GM21717 (cell line): ENCODE measurements at regions not wholly inside any gene's neighbourhood (a gene's known extent, or its start where the extent isn't known, plus 50 kb on each side); places are given as distances from the start of the nearest gene placed in this dataset.

Experiments used
- ATAC-seq: cut with Tn5 transposase; IDR thresholded peaks from one replicate; pipeline ENCODE4 v1.9.1; 2021; ENCODE audit warnings: mild to moderate bottlenecking, moderate library complexity; ENCODE audit not compliant: unreplicated experiment

- no peak for ATAC-seq
These were observed 106.7 kb upstream of the TTC29 start for GRCh38 chr4:147052361-147052760.

GRCh38 chr4:147054228-147054872 lies 108.7 kb upstream of the TTC29 start:
- ATAC-seq = no peak

DNA sequence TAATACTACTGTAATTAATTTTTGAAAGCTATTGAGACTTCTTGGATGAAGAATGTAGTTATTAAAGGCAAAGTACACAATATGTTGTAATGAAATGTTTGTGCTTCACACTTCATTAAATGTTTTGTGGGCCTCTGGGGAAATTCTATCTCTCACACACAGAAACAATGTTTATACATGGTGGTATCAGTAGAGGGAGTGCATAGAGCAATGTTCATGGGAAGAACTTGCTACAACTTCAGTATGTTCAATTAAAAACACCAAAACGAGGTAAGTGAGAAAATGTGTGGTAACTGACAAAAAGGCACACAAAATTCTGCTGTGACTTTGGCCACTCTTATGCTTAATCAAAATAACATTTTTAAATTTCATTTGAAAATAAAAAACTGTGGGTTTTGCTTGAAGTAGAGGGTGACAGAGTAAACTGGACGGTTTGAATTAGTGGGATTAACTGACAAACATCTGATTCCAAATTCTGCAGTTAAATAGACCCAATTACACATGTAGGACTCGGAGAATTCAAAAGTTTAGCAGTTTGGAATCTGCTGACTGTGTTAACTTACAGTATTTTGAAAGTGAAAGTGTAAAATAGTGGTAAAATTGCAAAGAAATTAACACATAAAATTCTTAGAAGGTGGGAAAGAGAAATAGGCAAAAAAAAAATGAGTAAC lies 111.4 kb upstream of the TTC29 start:
- no peak for ATAC-seq

DNA sequence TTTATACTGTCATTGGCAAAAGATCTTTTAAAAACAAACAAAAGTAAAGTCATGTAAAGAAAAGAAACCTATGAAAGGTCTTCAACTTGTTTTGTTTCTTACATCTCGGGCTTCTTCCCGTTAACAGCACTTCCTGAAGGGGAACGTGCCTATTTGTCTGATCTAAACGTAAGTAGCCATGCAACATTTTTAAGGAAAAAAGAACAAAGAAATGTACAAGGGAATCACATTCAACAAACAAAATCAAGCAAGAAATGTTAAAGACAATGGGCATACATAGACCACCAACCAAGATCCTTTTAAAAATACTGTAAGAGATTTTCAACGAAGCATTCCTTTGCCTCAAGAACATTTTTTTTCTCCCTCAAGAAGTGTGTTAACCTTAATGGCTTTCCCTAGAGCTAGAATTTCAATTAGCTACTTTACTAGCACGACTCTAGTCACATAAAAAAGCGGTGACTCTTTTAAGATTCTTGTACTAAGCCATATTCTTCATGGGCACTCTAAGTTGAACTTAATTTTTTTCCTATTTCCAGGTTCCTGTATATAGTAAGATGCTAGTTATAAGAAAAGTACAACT lies 112.0 kb upstream of the TTC29 start:
- no peak for ATAC-seq

GRCh38 chr4:147059064-147059731 lies 113.5 kb upstream of the TTC29 start:
- no peak for ATAC-seq

- ATAC-seq = no peak
These were observed 114.7 kb upstream of the TTC29 start for GRCh38 chr4:147060151-147060931.

GRCh38 chr4:147064856-147065255 lies 119.2 kb upstream of the TTC29 start:
- no peak for ATAC-seq

GRCh38 chr4:147068564-147068963 lies 122.9 kb upstream of the TTC29 start:
- no peak for ATAC-seq

- no peak for ATAC-seq
These were observed 125.6 kb upstream of the TTC29 start for GRCh38 chr4:147071209-147071740.

DNA sequence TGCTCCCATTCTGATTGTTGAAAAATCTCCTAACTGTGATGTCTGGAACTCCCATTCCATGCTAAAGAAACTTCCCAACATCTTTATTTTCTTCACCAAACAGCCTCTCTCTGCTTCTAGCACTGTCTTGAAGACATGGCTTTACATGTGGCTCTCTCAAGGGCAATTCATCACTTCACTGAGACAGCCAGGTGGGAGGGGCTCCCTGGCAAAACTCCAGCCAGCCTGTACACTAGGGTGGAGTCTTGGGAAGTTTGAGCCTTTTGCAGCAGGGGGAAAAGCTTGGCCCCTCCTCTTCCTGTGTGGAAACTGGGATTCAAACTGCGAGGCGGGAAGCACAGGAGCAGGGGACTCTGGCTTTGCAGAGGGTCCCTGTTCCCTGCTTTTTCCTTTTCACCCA lies 130.5 kb upstream of the TTC29 start:
- ATAC-seq = no peak

- ATAC-seq = no peak
These were observed 131.1 kb upstream of the TTC29 start for GRCh38 chr4:147076728-147077127.

GRCh38 chr4:147078362-147078761 lies 132.7 kb upstream of the TTC29 start:
- ATAC-seq = no peak

- no peak for ATAC-seq
These were observed 133.4 kb upstream of the TTC29 start for GRCh38 chr4:147078875-147079658.

GRCh38 chr4:147084861-147085260 lies 139.2 kb upstream of the TTC29 start:
- no peak for ATAC-seq

- ATAC-seq = no peak
These were observed 140.1 kb upstream of the TTC29 start for GRCh38 chr4:147085781-147086180.

DNA sequence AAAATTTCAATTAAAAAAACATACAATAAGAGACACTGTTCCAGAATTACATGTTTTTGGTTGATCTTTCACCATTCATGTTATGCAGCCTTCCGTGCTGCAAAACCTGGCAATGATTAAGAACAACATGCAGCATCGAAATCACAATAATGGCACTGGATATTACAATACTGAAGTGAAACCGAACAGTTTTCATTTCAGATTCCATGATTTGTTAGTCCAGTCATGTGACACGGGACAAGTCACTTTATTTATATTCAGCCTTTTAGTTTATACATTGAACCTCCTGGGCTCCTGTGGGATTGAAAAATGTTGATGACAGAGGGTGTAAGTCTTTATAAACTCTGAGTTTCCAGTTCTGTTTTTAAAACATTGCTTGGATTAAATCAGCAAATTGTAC lies 142.5 kb upstream of the TTC29 start:
- ATAC-seq = no peak

DNA sequence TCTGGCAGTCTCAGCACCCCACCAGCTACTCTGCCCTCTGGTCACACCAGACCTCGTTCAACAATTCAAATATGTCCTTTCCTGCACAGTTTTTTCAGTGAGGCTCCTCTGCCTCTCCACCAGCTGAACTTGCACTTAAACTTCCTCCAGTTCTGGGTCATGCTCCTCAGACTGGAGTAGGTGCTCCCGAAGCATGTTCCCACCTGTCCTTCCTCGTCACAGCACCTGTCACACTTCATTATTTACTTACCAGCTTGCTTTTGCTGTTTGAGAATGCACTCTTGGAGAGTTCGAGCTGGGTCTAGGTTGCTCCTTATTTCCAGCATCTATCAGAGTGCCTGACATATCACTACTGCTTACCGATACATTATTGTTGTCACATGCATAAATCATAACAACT lies 144.8 kb upstream of the TTC29 start:
- no peak for ATAC-seq

GRCh38 chr4:147093206-147093605 lies 147.5 kb upstream of the TTC29 start:
- ATAC-seq = no peak

GRCh38 chr4:147094238-147094637 lies 148.6 kb upstream of the TTC29 start:
- no peak for ATAC-seq
